Activated naive CD4-positive, alpha-beta T cell treated with anti-CD3 and anti-CD28 coated beads, Interleukin-2, amount 50 U/mL, for 16 hours (primary cell): ENCODE measurements at regions not wholly inside any gene's neighbourhood (a gene's known extent, or its start where the extent isn't known, plus 50 kb on each side); places are given as distances from the start of the nearest gene placed in this dataset.

ENCODE experiments used
- DNase-seq: peaks from one replicate; pipeline ENCODE4 v3.0.0-alpha.2; 2020

DNA sequence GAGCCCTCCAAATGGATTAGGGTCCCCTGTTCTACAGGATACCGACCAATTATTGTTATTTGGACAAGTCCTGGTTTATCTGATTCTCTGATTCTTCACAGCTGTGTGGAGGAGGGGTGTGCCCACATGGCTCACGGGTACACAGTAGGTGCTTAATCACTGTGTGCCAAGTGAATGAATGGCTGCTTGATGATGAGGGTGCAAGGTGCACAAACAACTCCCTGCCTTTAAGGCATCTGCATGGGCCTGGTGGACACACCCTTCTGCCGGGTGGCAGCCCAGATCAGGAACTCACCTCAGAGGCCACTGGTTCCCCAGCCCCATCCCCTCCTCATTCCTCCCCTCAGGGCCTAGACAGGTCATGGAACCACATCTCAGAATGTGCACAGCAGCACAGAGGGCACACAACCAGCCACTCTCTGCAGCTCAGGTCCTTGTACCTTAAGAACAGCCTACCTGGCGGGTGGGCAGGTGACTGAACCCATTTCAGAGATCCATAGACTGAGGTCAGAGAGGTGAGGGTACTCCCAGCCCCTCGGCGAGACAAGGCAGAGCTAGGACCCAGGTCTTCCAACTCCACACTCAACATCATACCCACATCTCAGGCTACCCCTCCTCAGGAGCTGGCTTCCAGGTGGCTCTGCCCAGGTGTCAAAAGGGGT, 50.3 kb downstream of the SHANK2 start:
- DNase-seq: no peak

DNA sequence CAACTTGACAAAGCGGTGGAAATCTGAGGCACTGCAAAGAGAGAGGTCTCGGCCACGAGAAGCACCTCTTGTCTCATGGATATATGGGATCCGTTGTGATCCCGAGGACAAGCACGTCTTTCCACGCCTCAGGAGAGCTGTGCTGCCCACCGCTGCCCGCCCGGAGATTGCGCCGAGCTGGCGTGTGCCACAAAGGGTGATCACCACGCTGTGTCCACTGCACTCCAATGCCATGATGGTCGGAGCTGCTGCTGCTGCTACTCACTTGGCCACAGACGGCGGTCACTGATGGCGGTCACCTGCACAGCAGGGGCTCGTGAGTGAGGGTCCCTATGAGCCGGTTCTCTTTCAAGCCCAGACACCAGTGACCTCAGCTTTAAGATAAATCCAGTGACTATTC, 51.1 kb downstream of the SHANK2 start:
- no peak for DNase-seq

DNA sequence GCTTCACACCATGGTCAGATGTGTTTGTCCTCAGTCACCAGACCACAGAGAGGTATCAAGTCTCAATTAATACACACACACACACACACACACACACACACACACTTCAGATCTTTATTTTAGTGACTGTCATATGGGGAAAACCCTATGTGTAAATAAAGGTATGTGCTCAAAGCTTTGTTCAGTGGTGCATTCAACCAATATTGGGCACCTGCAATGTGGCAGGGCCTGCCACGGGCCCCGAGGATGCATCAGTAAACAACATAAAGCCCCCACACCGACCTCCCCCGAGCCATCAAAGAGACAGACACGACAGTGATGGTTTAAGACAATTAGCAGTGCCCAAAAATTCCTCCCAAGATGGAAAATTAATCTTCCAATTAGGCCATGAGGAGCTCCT, 51.6 kb downstream of the SHANK2 start:
- DNase-seq: no peak

DNA sequence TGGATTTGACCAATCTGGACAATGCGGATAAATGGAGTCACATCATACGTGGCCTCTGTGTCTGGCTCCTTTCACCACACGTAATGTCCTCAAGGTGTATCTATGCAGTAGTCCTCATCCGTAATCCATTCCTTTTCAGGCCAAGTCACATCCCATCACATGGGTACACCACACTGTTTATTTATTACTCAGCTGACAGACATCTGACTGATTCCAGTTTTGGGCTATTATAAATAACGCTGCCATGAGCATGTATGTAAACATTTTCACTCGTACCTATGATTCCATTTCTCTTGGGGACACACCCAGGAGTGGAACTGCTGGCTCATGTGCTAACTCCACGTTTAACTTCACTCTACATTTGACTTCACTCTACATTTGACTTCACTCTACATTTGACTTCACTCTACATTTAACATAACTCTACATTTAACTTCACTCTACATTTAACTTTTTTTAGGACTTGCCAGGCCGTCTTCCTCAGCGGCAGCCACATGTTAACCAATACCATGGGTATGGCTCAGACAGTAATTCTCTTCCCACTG, 52.1 kb downstream of the SHANK2 start:
- DNase-seq: no peak

DNA sequence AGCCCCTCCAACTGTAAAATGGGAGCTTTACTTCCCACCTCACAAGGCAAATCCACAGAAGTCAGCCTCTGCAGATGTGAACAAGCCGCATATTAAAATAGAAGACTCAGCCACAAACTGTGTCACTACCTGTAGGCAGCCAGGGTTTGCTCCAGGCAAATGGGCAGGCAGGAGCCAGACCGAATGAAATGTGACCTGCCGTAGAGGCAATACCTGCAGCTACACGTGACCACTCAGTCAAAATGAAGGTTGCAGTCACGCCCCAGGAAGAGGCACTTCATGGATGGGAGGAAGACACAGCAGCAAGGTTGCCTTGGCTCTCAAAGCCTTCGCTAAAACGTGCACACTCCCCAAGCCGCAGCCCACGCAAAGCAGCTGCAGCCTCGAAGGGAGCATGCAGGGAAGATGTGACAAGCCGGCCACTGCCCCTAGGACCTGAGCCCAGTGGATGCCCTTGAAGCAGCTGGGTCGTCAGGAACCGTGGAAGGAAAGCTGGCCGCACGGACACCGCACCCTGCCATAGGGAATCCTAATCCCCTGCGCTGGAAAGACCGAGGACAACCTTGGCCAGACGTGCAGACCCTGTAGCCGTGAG, 53.1 kb downstream of the SHANK2 start:
- no peak for DNase-seq

DNA sequence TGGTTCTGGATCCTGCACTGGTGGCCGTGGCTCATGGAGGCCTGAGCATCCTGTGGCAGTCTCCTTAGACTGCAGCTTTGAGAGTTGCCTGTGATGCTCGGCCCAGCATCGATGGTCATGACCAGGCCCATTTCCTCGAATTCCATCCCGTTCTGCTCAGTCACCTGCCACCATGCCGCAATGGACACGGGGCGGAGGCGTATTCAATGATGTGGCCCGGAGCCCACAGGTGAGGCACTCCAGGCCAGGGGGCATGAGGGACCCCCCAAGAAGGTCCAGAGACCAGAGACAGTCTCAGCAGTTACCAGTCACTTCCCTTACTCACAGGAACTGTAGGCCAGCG, 53.6 kb downstream of the SHANK2 start:
- no peak for DNase-seq

DNA sequence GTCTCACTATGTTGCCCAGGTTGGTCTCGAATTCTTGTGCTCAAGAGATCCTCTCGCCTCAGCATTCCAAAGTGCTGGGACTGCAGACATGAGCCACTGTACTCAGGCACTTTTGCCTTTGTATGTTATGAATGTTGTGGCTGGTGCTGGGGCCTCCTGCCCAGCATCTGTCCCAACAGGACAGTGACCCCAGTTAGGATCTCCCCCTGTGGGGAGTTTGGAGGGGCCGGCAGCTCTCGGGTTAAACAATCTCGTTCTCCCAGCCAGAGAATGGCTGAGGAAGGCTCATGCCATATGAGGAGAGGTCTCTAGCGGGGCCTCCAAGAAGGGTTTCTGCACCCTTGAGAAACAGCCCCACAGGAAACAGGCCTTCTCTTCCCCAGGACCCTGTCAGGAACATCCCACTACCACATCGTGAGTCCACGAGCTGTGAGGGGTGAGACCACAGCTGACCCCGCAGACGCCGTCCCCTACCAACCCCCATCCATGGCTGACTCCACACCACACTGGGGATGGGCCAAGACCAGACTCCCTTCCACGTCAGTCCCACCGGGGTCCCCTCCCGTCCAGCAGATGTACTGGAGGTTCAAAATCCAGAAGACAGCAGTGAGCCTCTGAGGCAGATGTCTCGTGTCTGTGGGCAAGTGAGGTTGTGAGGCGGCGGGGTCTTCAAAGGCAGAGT, 54.1 kb downstream of the SHANK2 start:
- DNase-seq: no peak

DNA sequence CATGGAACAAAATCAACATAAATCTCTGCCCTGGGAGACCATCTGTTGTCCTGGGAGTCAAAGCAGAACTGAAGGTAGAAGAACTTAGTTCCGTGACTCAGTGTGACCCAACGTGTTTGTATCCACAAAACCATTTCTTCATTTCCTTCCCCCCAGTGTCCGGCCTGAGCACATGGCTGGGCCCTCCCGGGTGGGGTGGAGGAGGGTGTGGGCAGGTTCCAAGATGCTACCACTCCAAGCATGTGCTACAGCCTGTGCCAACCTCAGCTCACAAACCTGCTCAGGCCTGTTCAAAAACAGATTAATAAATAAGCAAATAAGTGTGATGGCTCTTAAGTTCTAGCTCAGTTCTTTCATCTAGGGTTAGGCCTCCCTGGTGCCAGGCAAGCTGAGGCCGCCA, 55.3 kb downstream of the SHANK2 start:
- DNase-seq: no peak

DNA sequence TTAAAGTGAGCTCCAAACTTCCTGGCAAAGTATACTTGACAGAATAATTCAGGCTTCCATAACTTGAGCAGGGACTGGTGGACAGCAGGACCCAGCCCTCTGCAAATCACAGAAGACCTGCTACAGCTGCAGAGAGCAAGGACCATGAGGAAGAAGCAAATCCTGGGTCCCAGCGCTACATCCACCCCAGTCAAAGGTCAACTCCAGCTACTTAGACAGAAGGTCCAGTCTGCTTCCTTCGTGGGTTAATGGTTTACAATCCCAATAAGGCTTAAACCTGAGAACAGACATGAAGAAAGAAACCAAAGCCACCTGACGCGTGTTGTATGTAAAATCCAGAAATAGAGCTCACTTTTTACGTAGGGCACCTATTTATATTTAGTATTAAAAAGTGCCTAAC, 57.7 kb downstream of the SHANK2 start:
- DNase-seq: no peak

DNA sequence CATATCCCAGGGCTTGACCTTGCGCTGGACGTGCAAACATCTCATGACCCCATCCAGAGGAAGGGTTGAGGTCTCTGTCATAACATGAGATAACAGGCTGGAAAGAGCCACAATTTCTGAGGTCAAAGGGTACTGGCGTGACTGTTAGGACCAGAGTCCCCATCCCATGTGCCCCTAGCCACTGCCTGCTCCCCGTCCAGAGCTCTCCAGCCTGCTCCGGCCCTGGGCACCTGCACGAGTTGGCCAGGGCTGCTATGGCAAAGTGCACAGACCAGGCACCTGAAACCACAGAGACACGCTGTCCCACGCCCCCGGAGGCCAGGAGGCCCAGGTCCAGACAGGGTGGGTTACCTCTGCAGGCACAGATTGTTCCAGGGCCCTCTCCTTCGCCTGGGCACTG, 58.9 kb downstream of the SHANK2 start:
- DNase-seq: no peak

DNA sequence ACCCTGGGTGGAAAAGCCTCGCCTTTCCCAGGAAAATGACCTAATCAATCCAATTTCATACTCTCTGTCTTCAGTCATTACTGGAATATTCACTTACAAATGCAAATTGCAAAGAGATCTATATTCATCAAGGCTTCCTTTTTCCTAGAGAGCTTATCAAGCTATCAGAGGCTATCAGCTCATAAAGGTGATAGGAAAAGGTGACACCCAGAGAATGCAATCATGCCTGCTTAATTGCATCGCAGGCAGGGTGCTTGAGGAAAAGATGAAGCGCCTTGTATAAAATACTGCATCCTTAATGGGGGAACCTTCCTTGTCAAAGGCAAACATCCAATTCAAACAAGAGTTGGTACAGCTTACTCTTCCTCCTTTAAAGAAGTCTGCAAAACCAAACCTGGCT, 59.7 kb downstream of the SHANK2 start:
- no peak for DNase-seq

DNA sequence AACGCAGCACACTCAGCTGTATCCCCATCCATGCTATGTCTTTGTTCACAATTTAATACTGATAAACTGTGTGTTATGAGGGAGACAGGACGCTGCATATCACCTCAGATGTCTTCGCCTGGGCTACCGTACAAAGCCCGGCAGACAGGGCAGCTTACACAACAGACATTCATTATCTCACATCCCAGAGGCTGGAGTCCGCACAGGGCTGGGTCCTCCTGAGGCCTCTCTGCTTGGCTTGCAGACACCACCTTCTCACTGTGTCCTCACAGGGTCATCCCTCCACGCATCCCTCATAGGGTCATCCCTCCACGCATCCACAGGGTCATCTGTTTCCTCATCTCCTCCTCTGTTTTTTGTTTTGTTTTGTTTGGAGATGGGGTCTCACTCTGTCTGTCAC, 61.2 kb downstream of the SHANK2 start:
- DNase-seq: no peak

DNA sequence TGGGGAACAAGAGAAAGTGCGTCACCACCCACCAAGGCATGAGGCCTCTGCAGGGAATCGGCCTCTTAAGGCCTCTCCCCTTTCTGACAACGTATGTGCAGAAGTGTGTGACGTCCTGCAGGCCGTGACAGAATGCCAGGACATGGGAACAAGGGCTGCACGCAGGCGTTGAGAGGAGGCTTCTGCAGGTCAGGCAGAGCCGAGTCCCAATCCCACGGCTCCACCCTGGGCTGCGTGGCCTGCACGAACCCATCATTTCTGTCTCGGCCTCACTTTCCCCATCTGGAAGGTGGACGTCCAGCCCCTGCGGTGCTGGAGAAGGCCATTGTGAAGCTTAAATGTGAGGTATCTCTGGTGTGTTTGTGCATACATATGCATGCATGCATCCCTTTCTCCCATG, 61.8 kb downstream of the SHANK2 start:
- DNase-seq: no peak

DNA sequence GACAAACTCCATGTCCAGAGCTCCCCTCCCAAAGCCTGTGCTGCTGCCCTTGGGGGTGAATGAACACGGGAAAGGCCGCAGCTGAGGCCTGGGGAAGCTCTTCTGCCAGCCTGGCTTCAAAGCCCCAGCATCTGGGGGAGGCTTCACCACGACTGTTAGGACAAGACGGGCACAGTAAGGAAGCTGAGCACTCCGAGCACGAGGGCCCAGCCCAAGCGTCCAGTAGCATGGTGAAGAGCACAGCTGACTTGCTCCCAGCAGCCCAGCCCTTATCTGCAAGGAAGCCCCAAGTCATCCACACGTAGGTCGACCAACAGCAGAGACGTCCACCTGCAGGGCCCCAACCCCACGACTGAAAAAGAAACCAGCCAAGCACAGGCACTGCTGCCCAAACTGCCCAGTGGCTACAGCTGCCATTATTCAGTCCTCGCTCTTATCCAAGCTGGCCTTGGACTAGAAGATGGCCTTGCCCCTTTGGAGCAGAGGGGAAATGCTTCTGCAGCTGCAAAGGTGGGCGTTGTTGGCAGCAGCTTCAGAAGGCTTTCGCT, 62.5 kb downstream of the SHANK2 start:
- DNase-seq: no peak

DNA sequence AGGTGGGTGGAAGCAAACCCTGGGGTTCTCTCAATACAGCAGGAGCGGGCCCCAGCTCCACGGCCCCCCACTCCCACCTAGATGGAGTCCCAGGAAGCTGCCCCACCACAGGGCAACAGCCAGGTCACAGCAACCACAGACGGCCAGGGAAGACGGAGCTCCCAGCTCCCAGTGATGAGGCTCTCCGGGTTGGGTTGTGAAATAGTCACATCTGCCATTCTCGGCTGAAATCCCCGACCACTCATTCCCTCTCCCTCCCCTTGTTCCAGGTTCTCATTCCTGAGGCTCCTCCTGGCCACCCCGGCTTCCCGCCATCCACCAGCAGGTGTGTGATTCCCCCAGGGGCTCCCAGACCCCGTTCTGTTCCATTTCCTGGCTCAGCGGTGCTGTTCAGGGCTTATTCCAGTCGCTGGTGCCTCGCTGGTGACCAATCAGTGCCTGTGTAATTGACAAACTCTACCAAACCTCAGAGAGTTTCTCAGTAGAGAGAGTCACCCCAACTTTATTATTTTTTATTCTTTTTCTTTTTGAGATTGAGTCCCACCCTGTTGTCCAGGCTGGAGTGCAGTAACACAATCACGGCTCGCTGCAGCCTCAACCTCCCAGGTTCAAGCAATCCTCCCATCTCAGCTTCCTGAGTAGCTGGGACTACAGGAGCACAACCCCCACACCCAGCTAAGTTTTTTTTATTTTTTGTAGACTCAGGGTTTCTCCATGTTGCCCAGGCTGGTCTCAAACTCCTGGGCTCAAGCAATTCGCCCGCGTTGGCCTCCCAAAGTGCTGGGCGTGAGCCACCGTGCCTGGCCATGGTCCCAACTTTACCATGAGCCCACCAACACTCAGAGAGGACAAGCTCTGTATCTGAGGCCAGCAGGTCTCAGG, 63.2 kb downstream of the SHANK2 start:
- no peak for DNase-seq

DNA sequence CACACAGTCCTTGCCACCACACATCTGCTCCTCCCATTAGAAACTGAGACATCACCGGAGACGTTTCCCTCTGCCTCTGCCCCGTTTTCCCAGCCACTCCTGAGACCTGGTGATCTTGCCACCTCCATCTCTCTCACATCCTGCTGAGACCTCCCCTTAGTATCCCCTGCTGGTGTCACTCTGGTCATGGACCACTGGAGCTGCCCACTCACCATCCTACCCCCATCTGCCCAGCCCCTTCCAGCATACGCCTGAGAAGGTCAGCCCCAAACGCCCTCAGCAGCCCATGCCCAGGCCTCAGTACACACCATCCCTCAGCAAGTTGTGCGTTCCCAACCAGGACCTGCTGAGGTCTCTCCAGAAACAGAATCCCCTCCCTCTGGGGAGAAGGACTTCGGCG, 64.3 kb downstream of the SHANK2 start:
- DNase-seq: no peak

DNA sequence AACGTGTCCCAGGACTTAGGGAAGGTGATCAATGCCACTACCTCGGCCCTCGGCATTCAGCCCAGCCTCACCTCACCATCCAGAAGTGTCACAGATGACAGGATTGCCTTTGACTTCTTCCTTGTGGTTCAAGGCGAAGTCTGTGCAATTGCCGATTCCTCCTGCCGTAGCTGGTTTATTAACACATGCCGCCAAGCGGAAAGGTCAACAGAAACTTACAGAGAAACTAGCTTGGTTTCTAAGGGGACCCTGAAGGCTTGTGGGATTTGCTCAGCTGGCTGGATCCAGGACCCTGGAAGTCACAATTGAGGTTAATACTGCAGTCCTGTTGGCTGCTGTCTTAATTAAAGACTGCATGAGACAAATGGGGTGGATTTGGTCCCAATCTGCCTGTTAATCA, 65.6 kb downstream of the SHANK2 start:
- no peak for DNase-seq

DNA sequence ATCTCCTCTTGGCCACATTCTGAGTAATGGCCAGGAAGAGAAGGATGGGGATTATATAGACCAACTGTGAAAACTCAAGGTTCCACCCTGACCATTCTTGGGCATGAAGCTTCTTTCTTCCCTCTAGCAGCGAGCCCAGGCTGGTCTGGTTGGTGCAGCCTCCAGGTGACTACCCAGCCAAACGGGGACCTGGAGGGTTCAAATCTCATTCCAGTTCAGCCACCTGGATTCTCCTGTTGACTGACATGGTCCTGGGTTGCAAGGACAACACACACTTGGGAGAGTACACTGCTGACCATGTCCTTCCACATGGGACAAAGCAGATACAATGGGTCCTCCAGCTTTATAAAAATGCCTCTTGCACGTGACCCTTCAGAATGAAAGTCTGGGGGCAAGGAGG, 67.0 kb downstream of the SHANK2 start:
- DNase-seq: no peak

DNA sequence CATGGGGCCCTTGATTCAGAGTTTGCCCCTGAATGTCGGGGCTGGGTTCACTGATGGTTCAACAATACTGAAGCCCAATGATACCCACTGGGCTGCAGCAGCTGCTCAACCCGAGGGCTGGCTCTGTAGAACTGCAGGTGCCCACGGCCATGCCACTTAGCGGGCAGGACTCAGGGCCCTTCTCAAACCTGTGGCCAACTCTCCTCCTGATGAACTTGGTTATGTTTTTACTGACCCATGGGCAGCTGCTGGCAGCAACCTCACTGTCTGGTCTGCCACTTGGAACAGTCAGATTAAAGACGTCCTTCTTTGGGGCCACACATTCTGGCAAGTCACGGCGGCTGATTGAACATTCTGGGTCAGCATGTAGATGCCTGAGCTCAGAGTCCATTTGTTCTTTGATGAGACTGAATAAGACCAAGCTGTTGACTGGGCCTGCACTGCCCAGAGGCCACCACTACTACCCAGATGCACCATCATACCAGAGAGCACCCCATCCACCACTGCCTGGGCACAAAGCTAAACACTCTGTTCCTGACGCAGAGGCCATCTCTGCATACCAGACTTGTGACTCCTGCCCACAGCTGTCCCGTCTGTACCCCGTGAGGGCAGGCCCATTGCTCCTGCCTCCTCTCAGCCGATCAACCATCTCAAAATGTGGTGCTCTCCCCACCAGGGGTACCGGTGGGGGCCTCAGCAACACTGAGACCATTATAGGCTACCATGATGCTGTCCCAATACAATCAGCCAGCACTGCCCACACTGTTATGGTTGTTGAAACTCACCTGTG, 67.8 kb downstream of the SHANK2 start:
- DNase-seq: no peak

DNA sequence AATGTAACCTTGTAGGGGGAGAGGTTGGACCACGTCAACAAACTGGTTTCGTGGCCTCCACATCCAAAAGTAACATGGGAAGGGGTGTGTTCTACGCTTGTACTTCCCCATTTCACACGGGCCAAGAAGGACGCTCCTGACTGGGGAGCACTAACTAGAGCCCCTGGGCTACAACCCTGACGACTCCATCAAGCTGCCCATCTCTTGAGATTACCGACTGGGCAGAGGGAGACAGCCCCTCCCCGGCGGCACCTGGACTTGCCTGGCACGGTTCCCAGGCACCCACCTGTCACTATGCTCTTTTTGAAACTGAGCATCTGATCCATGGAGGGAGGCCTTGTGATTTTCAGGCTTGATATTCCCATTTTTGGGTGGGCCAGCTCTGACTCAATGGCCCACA, 68.5 kb downstream of the SHANK2 start:
- DNase-seq: no peak

DNA sequence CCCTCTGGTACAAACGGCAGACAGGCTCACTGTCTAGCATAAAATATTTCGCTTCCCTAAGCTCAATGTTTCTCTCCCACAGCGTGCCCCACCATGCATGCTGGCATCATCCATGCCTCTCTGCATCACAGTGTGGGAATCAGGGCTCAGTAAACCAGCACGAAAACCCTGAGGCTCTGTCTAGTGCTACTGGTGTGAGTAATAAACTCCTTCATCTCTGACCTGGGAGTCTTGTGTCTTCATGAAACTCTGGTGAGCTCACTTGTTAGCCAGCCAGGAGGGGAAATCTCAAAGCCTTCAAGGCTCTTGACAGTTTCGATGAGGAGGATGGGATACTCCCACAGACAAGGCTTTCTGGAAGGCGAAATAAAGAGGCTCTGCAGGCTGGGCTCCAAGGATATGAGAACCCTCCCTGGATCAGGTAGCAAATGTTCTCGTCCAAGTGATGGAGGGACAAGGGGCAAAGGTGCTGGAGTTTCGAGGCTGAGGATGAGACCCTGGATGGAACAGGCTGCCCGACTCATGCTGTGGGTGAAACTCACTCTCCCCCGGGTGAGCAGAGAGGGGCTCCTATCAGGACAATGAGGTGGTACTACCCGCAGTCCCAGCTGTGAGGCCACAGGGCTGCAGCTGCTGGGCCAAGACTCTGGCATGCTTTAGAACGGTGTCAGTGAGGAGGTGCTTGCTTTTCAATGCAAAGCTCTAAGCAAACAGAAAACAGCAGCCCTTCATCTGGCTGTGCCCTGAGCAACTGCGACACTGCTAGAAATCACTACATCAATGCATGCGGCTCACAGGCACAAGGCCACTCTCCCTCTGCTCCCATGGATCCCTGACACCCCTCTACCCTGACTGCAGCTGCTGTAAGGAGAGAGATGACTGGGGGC, 69.3 kb downstream of the SHANK2 start:
- no peak for DNase-seq
